ENCODE measurements at regions not wholly inside any gene's neighbourhood (a gene's known extent, or its start where the extent isn't known, plus 50 kb on each side); places are given as distances from the start of the nearest gene placed in this dataset.

- no peak for TF ChIP-seq CTCF (IDR thresholded peaks at IDR 0.05)
- Histone ChIP-seq H3K36me3 (ENCODE audit: control insufficient read depth, insufficient read depth, low read length) (no peaks in the 10 kb centered on the region), H3K27me3 (ENCODE audit: control insufficient read depth, insufficient read depth, low read length) (no peaks in the 10 kb centered on the region), H3K4me2 (ENCODE audit: low read length) (no peak overlapping the region), H3K9ac (no peak overlapping the region), H3K27ac (no peak overlapping the region), H3K9me3 (ENCODE audit: control insufficient read depth, low read length) (no peaks in the 10 kb centered on the region), H3K4me1 (no peaks in the 10 kb centered on the region), H2AFZ (no peak overlapping the region), H3K79me2 (no peaks in the 10 kb centered on the region), H3K4me3 (ENCODE audit: low read depth, low read length) (no peak overlapping the region)
These were observed 215.5 kb downstream of the C12orf50 start for GRCh38 chr12:87813476-87814234.

- TF ChIP-seq CTCF (IDR thresholded peaks at IDR 0.05): no peak
- no peaks in the 10 kb centered on the region for H3K36me3 ChIP-seq (ENCODE audit: control insufficient read depth, insufficient read depth, low read length)
- H2AFZ ChIP-seq: no peak overlapping the region
- H3K27ac ChIP-seq: no peak overlapping the region
- no peak overlapping the region for H3K9ac ChIP-seq
- no peaks in the 10 kb centered on the region for H3K4me1 ChIP-seq
- no peaks in the 10 kb centered on the region for H3K79me2 ChIP-seq
- no peak overlapping the region for H3K4me2 ChIP-seq (ENCODE audit: low read length)
- no peaks in the 10 kb centered on the region for H3K27me3 ChIP-seq (ENCODE audit: control insufficient read depth, insufficient read depth, low read length)
- no peaks in the 10 kb centered on the region for H3K9me3 ChIP-seq (ENCODE audit: control insufficient read depth, low read length)
- no peak overlapping the region for H3K4me3 ChIP-seq (ENCODE audit: low read depth, low read length)
These were observed 216.5 kb downstream of the C12orf50 start for GRCh38 chr12:87812681-87813080.

- H3K9ac ChIP-seq: no peak overlapping the region
- no peak for TF ChIP-seq CTCF (IDR thresholded peaks at IDR 0.05)
- no peaks in the 10 kb centered on the region for H3K4me1 ChIP-seq
- H3K79me2 ChIP-seq: no peaks in the 10 kb centered on the region
- no peaks in the 10 kb centered on the region for H3K36me3 ChIP-seq (ENCODE audit: control insufficient read depth, insufficient read depth, low read length)
- no peak overlapping the region for H2AFZ ChIP-seq
- no peak overlapping the region for H3K4me2 ChIP-seq (ENCODE audit: low read length)
- no peaks in the 10 kb centered on the region for H3K9me3 ChIP-seq (ENCODE audit: control insufficient read depth, low read length)
- no peaks in the 10 kb centered on the region for H3K27me3 ChIP-seq (ENCODE audit: control insufficient read depth, insufficient read depth, low read length)
- H3K27ac ChIP-seq: no peak overlapping the region
- H3K4me3 ChIP-seq (ENCODE audit: low read depth, low read length): no peak overlapping the region
These were observed 217.2 kb downstream of the C12orf50 start for GRCh38 chr12:87812030-87812429.

GRCh38 chr12:87809916-87810315, 219.3 kb downstream of the C12orf50 start:
- Histone ChIP-seq H3K4me2 (ENCODE audit: low read length) (no peak overlapping the region), H3K36me3 (ENCODE audit: control insufficient read depth, insufficient read depth, low read length) (no peaks in the 10 kb centered on the region), H3K79me2 (no peaks in the 10 kb centered on the region), H2AFZ (no peak overlapping the region), H3K4me1 (no peaks in the 10 kb centered on the region), H3K9me3 (ENCODE audit: control insufficient read depth, low read length) (no peaks in the 10 kb centered on the region), H3K27me3 (ENCODE audit: control insufficient read depth, insufficient read depth, low read length) (no peaks in the 10 kb centered on the region), H3K9ac (no peak overlapping the region), H3K4me3 (ENCODE audit: low read depth, low read length) (no peak overlapping the region), H3K27ac (no peak overlapping the region)
- no peak for TF ChIP-seq CTCF (IDR thresholded peaks at IDR 0.05)

- Histone ChIP-seq H3K4me2 (ENCODE audit: low read length) (no peak overlapping the region), H3K9me3 (ENCODE audit: control insufficient read depth, low read length) (no peaks in the 10 kb centered on the region), H3K27me3 (ENCODE audit: control insufficient read depth, insufficient read depth, low read length) (no peaks in the 10 kb centered on the region), H3K4me3 (ENCODE audit: low read depth, low read length) (no peak overlapping the region), H3K9ac (no peak overlapping the region), H3K4me1 (no peaks in the 10 kb centered on the region), H3K27ac (no peak overlapping the region), H3K79me2 (no peaks in the 10 kb centered on the region), H3K36me3 (ENCODE audit: control insufficient read depth, insufficient read depth, low read length) (no peaks in the 10 kb centered on the region), H2AFZ (no peak overlapping the region)
- TF ChIP-seq CTCF (IDR thresholded peaks at IDR 0.05): no peak
These were observed 222.1 kb downstream of the C12orf50 start for GRCh38 chr12:87807086-87807485.

All from parathyroid adenoma (tissue), 2 donors.